NCI-H2196 (cell line): ENCODE measurements at regions not wholly inside any gene's neighbourhood (a gene's known extent, or its start where the extent isn't known, plus 50 kb on each side); places are given as distances from the start of the nearest gene placed in this dataset.
"Not testable (repeated sequence)": the region's sequence is repeated elsewhere in the genome, so short reads cannot be mapped to it uniquely, and the experiment has no call there.

Experiments used
- DNase-seq: peaks from one replicate; lab custom pipeline; 2025; ENCODE audit not compliant: unreplicated experiment; lab: John Stamatoyannopoulos, UW

GRCh38 chr13:80946008-80946802, 605.3 kb upstream of the SPRY2 start:
- no peak for DNase-seq

GRCh38 chr13:80945328-80945727, 604.4 kb upstream of the SPRY2 start:
- no peak for DNase-seq

DNA sequence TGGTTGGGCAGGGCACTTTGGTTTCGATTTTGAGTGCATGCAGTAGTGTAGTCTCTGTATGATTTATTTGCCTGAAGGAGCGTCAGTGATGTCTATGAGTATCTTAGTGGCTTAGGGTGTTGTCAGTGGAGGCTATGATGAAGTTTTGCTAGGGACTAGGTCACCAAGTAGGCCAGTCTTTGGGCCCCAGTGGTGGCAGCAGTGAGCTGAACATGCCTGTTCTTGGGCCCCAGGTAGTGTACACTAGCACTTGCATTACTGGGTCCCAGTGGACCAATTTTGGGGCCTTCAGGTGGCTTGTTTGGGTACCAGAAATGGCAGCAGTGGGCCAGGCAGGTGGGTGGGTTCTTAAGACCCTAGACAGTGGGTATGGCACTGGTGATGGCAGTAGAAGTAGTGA, 598.7 kb upstream of the SPRY2 start:
- no peak for DNase-seq

DNA sequence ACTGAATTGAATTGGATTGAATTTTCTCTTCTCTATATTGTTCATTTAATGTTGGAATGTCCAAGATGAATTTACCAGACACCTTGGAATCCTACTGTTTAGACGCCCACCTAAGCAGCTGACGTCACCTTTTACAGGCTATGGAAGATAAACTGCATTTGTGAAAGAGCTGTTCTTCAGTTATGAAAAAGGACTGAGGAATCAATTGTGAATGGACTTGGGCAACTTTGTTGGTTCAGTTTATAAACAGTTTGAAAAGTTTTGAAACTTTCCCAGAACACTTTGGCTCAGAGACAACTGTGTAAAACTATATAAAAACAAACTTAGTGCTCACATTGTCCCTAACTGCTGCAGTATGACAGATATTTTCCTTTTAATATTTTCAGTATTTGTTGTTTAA, 590.8 kb upstream of the SPRY2 start:
- no peak for DNase-seq

DNA sequence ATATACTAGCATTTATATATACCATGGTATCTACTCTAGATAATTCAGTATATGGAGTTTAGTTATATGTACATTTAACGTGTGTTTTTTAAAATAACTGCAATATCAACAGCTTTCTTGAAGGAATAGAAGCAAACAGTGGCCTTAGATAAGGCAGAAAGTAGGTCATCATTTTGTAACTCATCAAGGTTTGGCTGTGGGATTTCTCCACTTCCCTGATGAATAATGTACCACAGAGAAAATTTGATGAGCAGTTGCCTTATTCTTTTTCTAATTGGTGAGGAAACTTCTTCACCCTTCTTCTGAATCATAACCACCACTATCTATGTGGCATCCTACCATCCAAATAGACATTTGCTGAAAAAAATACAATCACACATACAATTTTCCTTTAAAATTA, 590.2 kb upstream of the SPRY2 start:
- no peak for DNase-seq

DNA sequence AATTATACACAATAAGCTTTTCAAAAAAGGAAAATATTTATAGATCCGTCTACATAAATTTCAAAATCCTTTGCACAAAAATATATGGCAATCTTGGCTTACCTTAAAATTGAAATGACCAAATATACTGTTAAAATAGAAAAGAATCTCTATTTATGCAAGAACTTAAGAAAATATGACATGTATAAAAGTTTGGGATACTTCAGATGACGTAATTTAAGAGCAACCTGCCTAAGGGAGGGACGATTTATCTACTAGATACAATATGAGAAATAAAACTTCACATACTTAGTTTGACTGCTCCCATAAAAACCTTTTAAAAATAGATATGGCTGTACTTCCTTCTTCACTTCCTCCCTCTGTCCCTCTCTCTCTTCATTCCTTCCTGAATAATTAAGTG, 587.3 kb upstream of the SPRY2 start:
- DNase-seq, result no peak

- not testable (repeated sequence) for DNase-seq
Observed at GRCh38 chr13:80926024-80926423, 585.1 kb upstream of the SPRY2 start.

DNA sequence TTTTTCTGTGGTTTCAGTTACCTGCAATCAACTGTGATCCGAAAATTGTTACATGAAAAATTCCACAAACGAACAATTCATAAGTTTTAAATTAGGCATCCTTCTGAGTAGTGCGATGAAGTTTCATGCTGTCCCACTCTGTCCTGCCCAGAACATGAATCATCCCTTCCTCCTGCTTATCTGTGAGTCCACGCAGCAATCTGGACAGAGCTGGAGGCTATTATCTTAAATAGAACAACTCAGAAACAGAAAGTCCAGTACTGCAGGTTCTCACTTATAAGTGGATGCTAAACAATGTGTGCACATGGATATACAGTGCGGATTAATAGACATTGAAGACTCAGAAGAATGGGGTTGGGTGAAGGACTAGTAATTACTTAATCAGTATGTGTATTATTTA, 583.7 kb upstream of the SPRY2 start:
- no peak for DNase-seq

DNA sequence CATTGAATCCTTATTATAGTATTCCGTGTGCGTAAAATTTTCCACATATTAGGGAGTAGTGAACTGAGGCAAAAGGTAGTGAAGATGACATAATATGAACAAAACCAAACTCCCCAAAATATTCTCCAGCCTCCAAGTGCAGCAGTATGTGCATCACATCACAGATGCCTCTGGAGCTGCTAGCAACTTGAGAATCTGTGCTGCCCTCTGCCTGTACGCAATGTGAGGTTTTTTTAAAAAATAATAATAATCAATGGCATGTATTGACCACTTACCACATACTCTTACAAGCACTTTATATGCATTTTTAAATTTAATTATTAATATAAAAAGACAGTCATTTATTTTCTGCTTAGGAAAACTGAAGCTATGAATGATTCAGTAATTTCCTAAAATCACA, 583.0 kb upstream of the SPRY2 start:
- no peak for DNase-seq

DNA sequence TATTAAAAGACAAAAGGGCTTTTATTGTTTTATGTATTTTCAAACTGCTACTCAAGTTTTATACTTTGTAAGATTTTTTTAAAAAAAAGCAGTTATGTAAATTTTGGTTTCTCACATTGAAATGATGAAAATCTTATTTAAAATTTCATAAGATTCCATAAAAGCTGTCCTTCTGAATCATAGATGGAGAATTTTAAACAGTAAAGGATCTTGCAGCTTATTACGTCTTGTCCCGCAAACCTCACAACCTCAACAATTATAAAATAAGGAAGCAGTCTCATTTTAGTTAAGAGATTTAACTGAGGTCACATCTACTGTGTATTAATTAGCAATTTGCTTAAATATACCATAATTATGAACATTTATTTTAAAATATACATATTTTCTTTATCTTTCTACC, 581.0 kb upstream of the SPRY2 start:
- no peak for DNase-seq

DNA sequence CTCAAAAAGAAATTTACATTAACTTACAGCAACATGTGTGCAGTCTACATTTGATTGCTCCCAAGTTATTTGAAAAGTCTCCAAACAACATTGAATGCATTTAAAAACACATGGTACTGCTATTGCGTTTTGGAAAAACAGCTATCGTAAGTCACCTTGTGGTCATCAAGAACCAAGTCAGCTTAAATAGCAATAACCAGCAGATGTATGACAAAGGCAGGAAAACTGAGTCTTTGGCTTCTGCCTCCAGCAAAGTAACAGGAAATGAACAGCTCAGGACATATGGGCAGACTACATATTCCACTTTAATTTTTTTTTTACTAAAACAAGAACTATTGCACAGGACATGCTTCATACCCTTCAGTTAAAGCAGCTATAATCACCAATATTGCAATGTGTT, 580.6 kb upstream of the SPRY2 start:
- no peak for DNase-seq

DNA sequence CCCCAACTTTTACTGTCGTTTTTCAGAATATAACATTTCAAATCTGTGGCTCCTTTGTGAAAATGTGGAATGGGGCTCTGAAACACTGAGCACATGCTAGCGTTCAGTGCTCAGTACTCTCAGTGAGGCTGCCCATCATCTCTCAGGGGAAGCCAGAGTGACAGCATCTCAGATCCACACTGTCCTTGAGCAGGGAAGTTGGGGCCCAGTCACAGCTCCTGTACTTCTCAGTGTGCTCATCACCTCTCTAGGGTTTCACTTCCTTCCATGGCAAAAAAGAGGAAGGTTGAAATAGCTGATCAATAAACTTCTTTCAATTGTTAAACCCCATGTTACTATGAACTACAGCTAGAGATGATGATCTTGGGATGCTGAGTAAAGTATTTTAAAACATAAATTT, 565.9 kb upstream of the SPRY2 start:
- no peak for DNase-seq

GRCh38 chr13:80904386-80904785, 563.5 kb upstream of the SPRY2 start:
- no peak for DNase-seq

DNA sequence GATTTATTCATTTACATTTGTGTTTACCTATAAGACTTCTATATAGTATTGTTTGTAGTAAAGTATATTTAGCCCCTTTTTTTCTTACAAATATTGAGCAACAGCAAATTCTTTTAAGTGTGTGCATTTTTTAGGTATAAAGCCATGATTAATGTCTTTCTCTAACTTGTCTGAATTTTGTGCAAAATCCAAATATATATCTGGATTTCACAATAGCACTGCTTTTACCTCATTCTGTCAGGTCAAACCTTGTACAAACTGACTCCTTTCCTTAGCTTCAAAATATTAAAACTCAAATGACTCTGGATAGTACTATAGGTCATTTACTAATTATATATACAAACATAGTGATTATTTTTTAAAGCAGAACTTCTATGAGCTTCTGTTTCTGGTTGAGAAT, 563.0 kb upstream of the SPRY2 start:
- no peak for DNase-seq

DNA sequence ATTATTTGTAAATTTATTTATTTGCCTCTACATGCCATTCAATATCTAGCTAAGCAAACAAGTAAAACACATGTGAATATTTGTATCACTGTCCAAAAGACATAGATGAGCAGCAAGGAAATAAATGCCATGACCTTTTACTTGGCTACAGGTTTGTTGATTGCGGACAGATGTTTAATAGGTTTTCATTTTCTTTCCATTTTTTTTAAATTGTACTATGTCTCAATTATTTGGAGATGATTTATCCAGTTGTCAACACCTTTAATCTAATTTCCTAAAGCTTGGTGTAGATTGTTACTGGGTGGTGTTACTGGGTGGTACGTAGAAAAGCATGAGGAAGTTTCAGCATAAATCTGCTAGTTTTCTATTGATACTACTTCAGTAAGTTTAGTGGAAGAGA, 560.6 kb upstream of the SPRY2 start:
- no peak for DNase-seq

GRCh38 chr13:80901111-80901510, 560.2 kb upstream of the SPRY2 start:
- no peak for DNase-seq

DNA sequence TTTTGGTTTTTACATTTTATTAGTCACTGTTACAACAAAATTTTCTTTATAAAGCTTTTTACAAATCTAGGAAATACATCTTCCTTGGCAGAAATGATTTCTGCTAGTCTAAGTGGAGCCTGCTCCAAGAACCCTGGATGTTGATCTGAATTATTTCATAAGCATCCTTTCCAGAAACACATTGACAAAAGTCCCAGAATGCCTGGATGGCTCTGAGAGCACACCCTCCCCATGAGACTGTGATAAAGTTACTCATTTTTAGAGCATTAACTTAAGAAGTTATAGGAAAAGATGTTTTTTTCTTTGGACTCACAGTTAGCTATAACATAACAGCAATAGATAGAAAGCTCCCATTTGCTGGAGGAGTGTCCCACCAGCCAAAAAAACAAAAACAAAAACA, 559.6 kb upstream of the SPRY2 start:
- no peak for DNase-seq

DNA sequence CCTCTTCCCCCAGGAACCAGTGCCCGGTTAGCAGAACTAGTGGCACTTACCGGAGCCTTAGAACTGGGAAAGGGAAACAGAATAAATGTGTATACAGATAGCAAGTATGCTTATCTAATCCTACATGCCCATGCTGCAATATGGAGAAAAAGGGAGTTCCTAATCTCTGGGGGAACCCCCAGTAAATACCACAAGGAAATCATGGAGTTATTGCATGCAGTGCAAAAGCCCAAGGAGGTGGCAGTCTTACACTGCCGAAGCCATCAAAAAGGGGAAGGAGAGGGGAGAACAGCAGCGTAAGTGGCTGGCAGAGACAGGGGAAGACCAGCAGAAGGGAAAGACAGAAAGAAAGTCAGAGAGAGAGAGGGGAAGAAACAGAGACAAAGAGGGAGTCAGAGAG, 556.7 kb upstream of the SPRY2 start:
- DNase-seq, result not testable (repeated sequence)

DNA sequence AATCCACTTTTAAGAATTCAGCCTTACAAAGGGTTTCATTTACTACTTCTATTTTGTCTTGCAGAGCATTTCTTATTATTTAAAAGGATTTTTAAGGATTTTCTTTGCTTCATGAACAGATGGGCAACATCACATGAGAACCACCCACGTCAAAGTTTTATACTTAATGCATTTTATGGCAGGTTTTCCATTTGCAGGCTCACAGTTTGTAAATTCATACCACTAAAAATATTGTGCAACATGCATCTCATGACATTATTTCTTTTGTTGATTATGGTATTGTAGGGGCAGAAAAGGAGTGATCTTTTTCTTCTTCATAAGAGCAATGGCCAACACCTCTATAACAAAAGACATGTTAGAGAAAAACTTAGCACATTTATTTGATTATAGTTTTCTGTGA, 554.0 kb upstream of the SPRY2 start:
- no peak for DNase-seq

GRCh38 chr13:80889829-80890228, 548.9 kb upstream of the SPRY2 start:
- DNase-seq, result no peak

- no peak for DNase-seq
Observed at GRCh38 chr13:80888390-80888789, 547.5 kb upstream of the SPRY2 start.

GRCh38 chr13:80884056-80884785, 543.3 kb upstream of the SPRY2 start:
- no peak for DNase-seq

DNA sequence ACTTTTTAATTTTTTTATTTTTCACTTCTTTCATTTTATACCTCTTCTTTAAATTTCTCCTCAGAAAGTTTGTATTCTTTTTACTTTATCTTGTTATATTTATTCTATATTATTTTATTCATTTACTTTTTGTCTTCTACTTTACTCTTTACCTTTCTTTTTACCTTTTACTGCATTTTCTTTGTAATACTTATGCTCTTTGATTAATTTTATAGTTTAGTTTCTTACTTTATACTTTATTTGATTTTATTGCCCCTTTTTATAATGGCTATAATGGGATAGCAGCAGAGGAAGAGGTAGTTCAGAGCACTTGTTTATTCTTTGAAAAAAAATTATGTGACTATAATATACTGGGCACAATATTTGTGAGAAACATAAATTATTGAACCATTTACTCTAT, 542.6 kb upstream of the SPRY2 start:
- DNase-seq, result no peak
